ENCODE measurements at regions not wholly inside any gene's neighbourhood (a gene's known extent, or its start where the extent isn't known, plus 50 kb on each side); places are given as distances from the start of the nearest gene placed in this dataset.
A peak's percentile ranks its signal among the peaks of the same experiment; 100 is the strongest.

DNA sequence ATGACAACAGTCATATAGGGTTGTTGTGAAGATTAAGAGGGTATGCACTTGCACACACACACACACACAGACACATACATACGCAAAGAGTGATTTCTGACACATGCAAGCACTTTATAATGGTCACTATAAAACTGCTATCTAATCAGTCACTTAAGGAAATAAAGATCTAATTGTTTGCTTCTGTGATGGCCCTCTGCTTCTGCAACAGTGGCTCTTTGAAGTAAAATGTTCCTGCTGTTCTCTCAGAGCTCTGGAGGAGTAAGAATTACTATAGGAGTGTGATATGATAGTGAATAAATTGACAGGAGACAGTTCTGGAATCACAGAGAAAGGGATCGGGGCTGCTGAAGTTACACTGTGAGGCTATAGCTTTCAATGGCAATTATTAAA is 494.5 kb upstream of the B3GALT2 start:
- DNase-seq, result no peak

DNA sequence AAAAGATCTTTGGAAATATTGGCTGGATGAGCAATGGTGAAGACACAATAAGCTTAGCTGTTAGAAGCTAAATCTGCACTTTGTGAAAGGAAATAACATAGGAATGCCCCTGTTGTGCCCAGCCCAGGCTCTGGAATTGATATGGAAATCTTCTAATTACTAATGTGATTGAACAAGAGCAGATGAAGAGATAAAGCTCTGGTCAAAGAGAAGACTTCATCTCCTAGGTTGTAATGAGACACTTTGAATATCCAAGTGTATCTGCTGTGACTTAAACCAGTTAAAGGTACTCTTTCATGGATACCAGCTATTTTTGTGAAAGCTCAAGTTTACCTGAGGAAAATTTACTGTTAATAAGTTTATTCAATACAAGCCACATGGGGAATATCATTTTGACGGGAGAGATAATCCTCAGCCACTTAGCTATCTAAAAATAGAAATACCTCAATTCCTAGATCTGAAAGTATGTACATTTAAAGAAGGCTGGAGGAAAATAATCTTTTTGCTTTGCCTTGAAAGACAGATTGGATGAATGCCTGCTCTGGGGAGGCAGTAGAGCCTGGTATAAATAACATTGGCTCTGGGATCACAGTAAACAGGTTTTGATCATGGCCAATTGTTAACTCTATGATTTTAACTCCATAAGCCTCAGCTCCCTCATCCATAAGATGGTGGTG is 494.0 kb upstream of the B3GALT2 start:
- DNase-seq, result no peak

DNA sequence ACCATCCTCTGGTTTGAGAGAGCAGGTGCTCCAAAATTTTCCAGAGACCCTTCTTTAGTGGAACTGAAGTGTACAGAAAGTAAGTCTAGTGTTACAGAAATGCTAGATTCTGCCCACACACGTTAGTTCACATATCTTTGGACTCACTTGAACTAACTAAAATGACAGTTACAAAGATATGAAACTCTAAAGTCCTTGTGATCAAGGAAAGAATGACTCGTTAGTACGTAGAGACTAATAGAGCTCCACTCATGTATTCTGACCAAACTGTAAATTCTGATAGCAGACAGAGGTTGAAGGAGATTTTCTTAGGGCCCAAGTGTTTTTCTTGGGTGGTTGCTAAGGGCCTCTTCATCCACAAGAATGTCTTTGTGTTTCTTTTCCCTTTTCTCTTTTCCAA is 491.5 kb upstream of the B3GALT2 start:
- peak; percentile 17 for DNase-seq

DNA sequence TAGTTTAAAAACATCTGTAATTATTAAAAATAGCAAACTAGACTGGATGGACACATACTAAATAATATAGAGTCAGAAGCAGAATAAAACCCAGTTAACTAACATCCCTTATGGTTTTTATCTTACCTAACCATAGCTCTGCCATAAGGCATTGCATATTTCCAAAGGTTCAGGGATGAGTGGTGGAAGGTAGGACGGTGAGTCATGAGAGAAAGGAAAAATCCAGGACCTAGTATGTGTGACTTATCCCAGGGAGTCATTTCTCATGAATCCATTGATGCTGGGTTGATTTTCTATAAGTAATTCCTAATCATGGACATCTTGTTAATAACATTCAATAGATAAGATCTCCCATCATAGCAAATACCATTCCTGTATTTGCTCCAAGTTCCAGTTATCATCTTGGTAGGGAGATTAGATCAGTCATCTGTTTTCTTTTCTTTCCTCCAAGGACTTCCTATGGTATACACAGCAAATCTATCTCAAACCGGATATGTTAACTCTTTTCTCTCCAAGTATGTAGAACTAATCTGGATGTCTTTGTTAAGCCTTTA is 490.7 kb upstream of the B3GALT2 start:
- DNase-seq, result peak; percentile 45

DNA sequence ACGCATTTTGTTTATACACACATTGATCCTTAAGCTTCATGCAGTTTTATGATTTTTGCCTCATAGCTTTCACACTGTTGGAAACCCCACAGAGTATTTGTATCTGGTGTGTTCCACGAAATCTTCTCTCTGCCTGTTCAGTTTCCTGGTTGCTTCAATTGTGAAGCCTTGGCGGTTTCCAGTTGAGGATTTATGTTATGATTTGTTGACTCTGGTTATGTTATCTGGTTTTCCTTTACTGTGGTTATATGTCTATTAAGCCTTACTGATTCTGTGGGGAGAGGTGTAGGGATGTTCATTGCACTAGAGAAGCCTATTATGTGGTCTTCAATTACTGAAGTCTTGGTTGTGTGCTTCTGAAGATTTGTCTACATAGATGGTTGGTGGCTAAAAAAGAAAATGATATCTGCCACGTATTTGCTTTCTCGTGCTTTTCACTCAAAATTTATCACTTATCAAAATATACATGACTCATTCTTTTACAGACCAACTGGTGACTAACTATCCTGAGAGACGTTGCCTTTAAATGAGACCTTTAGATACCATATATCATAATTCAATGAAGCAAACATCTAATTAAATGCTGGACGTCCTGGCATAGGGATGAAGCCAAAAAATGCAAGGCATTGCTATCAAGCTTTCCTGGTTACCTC is 488.0 kb upstream of the B3GALT2 start:
- DNase-seq, result peak; percentile 22

DNA sequence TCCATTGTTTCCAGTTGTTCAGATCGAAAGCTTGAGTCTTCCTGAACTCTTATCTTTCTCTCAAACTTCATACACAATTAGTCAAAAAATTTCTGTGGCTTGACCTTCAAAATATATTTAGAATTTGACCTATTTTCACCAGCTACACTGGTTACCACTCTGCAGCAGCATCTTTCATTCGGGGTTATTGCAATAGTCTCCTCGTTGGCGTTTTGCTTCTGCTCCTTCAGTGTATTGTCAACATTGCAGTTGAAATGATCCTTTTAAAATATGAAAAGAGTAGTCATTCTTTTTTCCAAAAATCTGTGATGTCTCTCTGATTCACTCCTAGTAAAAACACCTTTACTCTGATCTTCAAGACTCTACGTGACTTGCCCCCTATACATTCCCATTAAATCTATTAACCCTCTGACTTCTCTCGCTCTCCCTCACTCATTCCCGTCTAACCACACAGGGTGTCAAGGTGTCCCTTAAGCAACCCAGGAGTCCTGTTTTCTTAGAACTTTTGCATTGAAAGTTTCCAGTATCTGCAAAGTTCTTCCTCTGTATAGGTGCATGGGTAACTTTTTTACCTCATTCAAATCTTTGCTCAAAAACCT is 480.2 kb upstream of the B3GALT2 start:
- DNase-seq, result no peak

DNA sequence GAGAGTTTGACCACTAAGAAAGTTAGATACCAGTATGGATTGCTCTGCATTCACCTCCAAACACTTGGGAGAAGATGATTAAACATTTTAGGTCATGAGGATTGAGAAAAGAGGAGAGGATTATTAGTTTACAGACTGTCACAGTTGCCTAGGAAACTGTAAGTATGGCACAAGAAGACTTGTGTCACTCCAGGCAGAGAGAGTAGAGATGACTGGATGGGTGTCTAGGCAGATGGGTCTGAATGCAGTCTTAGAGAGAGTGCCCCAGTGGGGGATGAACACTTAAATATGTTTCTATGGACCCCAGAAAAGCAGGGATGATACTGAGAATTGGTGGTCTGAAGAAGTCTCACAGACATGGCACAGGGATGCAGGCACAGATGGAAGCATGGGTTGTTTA is 477.6 kb upstream of the B3GALT2 start:
- DNase-seq, result no peak

DNA sequence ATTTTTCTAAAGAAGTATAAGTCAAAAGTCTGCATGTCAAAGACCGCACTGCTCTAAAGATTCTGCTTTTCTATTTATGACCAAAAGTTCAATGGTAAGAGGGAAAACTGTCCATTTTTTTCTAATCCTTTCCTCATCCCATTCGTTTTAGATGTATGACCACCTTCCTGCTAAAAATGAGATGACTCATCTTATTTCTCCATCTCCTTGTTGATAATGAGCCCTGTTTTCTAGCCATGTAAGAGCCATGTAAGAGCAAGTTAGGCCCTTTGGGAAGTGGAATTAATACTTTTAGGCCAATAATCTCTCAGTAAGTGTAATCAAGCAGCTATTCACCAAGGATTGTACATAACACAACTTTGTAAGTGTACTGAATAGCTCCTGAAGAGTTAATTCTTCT is 475.6 kb upstream of the B3GALT2 start:
- DNase-seq, result peak; percentile 25

DNA sequence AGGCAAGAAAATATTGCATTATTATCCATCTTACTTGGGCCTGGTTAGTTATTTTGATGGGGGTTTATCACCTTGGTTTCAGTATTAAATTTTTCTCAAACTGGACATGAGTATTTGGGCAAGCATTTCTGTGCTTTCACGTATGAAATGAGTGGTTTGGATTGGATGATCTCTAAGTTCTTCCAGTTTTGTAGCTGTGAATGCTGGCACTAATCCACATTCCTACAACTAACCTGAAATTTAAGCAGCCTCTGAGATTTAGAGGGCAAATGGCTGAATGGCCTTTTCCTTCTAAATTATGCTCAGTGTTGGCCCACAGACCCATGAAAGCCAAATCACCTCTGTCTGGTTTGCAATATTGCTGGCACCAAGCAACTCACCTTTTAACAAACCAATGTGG is 475.0 kb upstream of the B3GALT2 start:
- DNase-seq, result no peak

DNA sequence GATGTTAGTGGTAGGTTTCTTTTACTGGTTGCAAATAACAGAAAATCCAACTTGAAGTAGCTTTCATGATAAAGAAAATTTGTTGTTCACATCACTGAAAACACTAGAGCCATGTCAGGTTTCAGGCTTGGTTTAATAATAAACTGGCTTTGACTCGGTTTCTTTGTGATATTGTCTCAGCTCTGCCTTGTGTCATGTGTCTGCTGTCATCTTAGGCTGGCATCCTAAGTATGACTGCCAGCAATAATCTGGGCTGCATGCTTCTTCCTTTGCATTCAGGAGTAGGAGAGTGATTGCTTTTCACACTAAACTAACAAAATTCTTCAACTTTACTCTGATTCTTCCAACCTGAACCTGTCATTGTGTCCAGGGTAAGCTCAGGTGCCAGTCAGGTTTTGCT is 474.0 kb upstream of the B3GALT2 start:
- no peak for DNase-seq

DNA sequence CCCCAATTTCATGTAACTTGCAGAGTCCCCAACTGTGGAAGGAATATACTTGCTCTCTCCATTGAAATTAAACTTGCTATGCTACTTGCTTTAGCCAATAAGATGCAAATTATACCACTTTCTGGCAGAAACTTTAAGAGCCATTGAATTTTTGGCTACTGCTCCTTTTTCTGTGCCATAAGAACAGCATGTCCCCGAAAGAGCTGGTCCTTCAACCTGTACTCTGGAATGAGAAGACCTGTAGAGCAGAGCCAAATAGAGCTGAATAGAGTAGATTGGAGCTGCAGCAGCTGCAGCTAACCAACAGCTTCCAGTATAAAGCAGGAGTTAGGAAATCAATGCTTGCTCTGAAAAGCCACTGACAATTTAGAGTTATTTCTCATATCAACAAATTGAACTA is 472.3 kb upstream of the B3GALT2 start:
- DNase-seq, result no peak

DNA sequence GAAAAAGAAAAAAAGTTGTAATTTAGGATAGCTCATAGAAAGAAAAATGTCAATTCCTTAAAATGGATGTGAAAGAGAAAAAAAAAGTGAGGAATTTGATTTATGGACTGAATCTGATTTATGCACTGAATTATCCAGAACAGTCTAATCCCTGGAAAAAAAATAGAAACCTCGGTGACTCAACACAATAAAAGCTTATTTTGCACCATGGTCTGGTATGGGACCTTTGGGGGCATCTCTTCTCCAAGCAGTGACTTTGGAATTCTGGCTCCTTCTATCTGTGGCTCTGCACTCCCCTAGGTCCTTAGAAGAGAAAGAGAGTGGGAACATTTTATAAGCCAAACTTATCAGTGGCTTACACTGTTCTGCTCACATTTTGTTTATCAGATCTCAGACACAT is 471.7 kb upstream of the B3GALT2 start:
- peak; percentile 31 for DNase-seq

DNA sequence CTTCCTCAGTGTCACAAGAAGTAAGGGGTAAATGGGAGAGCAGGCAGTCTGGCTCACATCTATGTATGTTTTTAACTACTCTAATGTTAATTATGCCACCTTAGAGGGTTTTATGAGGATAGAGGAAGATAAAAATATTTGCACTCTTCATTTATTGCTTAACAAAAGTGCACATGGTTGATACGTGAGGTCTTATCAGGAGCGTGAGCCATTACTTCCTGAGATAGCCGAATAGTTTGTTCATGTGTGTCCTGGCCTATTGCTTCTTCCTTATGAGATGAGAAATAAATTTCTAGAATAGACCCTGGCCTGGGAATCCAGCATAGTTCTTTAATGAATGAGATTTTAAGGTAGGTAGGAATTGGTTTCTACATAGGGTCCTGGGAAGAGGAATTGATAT is 471.1 kb upstream of the B3GALT2 start:
- no peak for DNase-seq

DNA sequence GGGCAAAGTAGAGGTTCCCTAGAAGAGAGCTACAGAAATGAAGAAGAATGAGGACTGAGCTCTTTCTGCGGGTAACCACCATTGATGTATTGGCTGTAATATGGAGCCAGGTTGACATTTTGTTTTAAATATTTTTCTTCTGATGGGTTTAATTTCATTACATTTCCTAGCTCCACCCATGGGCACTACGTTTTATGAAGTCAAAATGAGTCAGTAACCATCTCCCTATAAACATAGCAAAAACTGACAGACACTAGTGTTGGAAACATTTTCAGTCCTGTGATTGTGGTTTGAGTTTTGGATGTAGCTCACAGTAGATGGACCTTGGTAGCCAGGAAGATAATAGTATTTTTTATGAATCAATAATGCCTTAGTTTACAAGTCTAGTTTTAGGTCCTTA is 470.4 kb upstream of the B3GALT2 start:
- DNase-seq, result no peak

DNA sequence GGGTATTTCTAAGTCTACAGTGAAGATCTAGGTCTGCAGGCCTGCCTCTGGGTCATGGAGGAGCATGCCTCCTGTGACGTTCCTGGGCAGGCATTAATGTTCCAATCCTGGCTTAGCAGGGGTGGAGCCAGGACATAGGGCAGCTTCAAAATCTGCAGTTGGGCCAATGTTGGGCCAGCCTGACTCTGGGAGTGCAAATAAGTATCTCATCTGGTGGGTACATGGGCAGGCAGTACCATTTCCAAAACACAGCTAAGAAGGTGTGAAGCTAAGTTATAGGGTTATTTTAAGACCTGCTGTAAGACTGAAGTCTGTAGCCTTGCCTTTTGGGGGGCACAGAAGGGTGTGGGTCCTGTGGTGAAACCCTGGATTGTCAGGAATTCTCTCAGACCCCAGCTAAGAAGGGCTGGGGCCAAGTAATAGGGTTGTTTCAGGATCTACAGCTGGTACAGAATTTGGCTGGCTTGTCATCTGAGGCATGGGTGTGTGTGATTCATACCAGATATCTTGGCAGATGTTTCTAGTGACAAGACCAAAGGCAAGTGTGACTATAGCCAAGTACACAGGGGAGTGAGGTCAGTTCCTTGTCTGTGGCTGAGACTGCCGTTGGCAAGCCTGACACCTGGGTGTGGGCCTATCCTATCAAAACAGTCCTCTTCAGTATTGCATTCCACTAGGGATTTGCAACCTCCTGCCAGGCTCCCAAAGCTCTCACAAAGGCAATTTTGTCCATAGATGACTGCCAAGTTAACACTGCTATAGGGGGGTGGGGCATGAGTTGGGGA is 468.7 kb upstream of the B3GALT2 start:
- DNase-seq, result peak; percentile 11

DNA sequence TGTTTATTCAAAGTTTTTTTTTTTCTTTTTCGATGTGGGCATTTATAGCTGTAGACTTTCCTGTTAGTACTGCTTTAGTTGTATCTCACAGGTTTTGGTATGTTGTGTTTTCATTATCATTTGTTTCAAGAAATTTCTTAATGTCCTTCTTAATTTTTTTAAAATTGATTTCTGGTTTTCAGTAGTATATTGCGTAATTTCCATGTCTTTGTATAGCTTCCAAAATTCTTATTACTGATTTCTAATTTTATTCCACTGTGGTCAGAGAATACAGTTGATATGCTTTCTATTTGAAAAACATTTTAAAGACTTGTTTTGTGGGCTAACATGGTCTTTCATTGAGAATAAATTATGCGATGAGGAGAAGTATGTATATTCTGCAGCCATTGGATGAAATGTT is 463.2 kb upstream of the B3GALT2 start:
- DNase-seq, result no peak

DNA sequence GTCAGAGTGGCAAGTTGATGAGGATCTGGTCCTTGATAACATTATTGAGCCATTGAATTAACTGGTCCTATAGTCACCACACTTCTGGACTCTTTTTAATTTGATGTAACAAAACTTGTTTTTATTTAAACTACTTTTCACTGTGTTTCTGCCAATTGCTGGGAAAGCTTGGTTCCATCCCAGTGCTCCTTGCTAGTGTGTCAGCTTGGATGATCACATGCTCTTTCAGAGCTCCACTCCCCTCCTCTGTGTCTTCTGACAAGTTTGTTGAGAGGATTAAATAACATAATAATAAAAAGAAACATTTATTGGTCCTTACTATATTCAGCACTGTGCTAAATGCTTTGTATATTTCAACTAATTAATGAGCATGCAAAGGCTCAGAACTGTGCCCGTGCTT is 448.5 kb upstream of the B3GALT2 start:
- DNase-seq, result no peak

DNA sequence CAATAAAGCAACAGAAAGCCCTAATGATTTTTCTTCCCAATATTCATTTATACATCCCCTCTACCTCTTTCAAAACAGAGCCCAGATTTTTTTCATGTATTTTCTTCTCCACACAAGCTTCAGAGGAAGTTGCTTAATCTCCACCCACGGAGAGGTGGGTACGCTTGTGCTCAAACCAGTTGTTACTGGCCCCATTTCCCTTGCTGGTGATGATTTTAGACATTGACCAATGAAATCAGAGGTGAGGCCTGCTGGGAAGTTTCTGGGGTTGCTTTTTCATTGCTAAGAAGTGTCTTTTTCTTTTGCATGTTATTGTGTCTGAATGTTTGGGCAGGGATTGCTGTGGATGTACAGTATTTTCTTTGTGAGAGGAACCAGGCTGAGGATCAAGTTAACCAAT is 448.1 kb upstream of the B3GALT2 start:
- DNase-seq, result no peak

DNA sequence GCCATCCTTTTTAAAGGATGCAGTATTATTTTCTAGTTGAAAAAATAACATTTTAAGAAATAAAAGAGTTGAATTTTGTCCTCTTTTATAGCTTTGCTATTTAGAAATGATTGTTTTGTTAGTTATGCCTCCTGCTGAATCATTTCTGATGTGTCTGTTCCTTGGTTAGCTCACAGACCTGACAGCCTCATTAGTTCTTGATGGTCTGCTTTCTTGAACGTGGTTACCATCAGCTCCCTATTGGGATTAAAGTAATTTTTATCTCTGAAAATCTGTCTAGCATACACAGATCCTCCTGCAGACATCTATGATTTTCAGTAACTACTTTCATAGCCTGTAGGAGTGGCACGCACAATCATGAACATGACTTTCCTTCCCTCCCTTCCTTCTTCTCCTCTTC is 447.6 kb upstream of the B3GALT2 start:
- DNase-seq, result no peak

DNA sequence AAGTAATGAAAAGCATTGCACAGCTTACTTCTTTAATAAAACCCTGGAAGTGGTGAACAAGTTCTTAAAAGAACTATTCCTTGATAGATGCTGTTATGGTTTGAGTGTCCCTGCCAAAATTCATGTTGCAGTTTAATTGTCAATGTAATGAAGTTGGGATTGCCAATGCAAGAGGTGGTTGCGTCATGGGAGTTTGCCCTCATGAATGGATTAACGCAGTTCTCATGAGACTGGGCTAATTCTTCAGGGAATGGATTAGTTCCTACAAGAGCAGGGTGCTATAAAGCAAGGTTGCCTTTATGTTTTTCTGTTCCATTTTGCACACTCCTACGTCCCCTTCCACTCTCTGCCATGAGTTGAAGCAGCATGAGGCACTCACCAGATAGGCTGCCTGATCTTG is 446.7 kb upstream of the B3GALT2 start:
- no peak for DNase-seq

DNA sequence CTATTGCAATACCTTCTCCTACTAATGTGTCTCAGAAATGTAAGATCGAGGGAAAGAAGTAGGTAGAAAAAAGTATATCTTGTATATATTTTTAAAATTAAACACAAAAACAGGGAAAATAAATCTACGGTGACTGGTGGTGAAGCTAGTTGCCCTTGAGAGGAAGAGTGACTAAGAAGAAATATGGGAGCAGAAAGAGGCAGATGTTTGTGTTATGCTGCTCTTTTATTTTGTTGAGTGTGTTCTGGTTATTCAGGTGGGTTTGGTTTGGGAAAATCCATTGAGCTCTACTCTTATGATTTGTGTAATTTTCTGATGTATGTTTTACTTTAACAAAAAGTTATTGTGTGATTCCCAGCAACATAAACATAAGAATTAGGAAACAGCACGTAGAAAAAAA is 444.9 kb upstream of the B3GALT2 start:
- DNase-seq, result no peak

DNA sequence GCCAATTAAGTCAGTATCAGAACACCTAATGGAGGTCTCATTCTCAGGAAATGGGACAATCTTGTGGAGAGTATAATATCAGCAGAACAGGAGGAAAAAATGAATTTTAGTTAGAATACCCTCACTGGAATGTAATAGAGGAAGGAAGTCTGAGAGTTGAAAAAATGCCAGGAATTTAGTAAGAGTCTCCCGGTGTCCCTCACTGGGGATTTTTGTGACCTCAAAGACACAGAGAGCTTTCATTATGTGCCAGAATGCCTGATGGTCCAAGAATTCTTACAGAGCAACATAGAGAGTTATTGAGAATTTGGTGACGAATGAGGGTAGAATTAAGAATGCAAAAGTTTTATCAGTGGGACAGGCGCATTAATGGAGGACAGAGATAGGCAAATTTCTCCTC is 443.5 kb upstream of the B3GALT2 start:
- peak; percentile 59 for DNase-seq

DNA sequence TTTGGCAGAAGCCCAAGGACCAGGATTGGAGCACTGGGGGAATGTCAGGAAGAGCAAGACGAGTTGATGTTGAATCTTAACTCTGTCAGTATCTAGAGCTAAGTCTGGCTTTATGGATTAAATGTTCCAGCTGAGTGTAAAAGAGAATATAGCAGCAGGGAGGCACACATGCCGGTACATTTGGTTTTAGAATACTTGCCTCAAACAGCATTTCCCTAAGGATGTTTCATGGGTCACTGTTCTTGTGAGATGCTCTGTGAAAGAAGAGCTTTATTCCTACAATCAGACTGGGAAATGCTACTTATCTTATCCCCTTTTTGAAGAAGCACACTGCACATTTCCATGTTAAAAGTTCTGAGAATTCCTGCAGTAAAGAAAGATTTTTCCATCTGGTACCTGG is 440.3 kb upstream of the B3GALT2 start:
- DNase-seq, result no peak

DNA sequence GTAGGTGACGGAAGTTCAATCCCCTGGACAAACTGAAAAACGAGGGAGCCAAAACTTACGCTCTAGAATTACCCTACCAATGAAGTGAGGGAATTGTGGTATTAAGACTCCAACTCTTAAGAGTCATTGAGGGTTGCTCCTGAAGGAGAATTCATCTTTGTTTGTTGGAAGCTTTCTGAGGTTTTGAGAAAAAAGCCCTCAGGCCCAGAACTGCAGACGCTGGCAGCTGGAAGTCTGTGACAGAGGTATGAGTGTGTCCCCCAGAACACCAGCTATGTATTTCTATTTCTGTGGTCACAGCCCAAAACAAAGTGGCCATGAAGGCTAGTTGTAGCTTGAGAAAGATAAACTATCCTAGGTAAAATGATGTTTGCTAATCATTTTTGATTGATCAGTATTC is 438.8 kb upstream of the B3GALT2 start:
- DNase-seq, result no peak

Measured in fibroblast of skin of right biceps (primary cell).